H1 (cell line): ENCODE measurements at regions not wholly inside any gene's neighbourhood (a gene's known extent, or its start where the extent isn't known, plus 50 kb on each side); places are given as distances from the start of the nearest gene placed in this dataset.

Experiments
- KDM1A ChIP-seq: fragments of 200-600, 300-600 bp; sonication (generic); IDR thresholded peaks from 2 replicates; pipeline ENCODE4 v1.7.1; 2016; ENCODE audit warnings: mild to moderate bottlenecking, low read length, borderline replicate concordance
- POLR2AphosphoS5 ChIP-seq: IDR thresholded peaks from 2 replicates; pipeline ENCODE4 v1.6.1; 2011; ENCODE audit warnings: low read depth, low read length
- ZNF274 ChIP-seq: IDR thresholded peaks from 2 replicates; pipeline ENCODE4 v1.7.0; 2012; ENCODE audit warnings: low read length, borderline replicate concordance; ENCODE audit errors: extremely low read depth
- TF ChIP-seq, protein P1 (sequence below), 3 experiments: IDR thresholded peaks; 1 replicate in 2 of 3; 2 replicates in 1 of 3; pipeline versions ENCODE4 v1.5.1 to v1.6.1; 2011; ENCODE audit warnings: low read length in 3 of 3, mild to moderate bottlenecking in 3 of 3, inconsistent platforms in 2 of 3, low read depth in 1 of 3, moderate library complexity in 1 of 3; ENCODE audit not compliant: insufficient read depth in 1 of 3; ENCODE audit errors: control extremely low read depth in 1 of 3

DNA sequence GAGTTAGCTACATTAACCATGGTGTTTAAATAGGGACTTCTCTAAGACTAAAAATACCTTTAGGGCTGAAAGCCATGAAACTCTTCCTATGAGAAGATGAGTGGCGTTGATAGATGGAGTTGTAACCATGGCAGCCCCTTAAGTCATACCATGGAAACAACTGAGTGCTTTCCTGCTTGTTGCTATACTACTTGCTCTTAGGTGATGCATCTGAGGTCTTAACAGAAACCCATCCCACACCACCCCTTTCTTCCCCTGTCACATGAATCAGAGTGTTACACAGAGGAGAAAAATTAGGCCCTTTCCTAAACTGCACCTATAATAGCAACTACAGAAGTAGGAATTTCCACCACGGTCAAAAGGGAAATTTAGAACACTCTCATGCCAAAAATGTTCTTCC is 64.3 kb upstream of the ZC3H12C start:
- TF ChIP-seq, protein P1, sequence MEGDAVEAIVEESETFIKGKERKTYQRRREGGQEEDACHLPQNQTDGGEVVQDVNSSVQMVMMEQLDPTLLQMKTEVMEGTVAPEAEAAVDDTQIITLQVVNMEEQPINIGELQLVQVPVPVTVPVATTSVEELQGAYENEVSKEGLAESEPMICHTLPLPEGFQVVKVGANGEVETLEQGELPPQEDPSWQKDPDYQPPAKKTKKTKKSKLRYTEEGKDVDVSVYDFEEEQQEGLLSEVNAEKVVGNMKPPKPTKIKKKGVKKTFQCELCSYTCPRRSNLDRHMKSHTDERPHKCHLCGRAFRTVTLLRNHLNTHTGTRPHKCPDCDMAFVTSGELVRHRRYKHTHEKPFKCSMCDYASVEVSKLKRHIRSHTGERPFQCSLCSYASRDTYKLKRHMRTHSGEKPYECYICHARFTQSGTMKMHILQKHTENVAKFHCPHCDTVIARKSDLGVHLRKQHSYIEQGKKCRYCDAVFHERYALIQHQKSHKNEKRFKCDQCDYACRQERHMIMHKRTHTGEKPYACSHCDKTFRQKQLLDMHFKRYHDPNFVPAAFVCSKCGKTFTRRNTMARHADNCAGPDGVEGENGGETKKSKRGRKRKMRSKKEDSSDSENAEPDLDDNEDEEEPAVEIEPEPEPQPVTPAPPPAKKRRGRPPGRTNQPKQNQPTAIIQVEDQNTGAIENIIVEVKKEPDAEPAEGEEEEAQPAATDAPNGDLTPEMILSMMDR (IDR thresholded peaks at IDR 0.05; ENCODE audit: control extremely low read depth in 1 of 3, insufficient read depth in 1 of 3, low read depth in 1 of 3, low read length in 3 of 3), result no peak
- TF ChIP-seq POLR2AphosphoS5 (no peak), ZNF274 (no peak), KDM1A (no peak)
